Endodermal cell (in vitro differentiated cells): ENCODE measurements at regions not wholly inside any gene's neighbourhood (a gene's known extent, or its start where the extent isn't known, plus 50 kb on each side); places are given as distances from the start of the nearest gene placed in this dataset.

Experiments used
- DNase-seq: peaks from one replicate; pipeline ENCODE4 v3.0.0-alpha.2; 2017
- H3K27ac ChIP-seq: 2 replicates; pipeline ENCODE4 v1.5.1; 2013; ENCODE audit warnings: mild to moderate bottlenecking, low read depth, low read length, moderate library complexity
- H3K27me3 ChIP-seq: 2 replicates; pipeline ENCODE4 v1.6.1; 2013; ENCODE audit warnings: mild to moderate bottlenecking, low read length, moderate library complexity; ENCODE audit not compliant: insufficient read depth, control insufficient read depth, poor library complexity, severe bottlenecking
- H3K36me3 ChIP-seq: 2 replicates; pipeline ENCODE4 v1.7.0; 2013; ENCODE audit warnings: mild to moderate bottlenecking, low read length, moderate library complexity; ENCODE audit not compliant: control insufficient read depth, insufficient read depth
- H3K4me1 ChIP-seq: one replicate; pipeline ENCODE4 v1.7.0; 2013; ENCODE audit warnings: low read length; ENCODE audit not compliant: control insufficient read depth, insufficient read depth
- H3K4me3 ChIP-seq: 2 replicates; pipeline ENCODE4 v1.5.1; 2013; ENCODE audit warnings: mild to moderate bottlenecking, low read length, moderate library complexity
- H3K9ac ChIP-seq: 2 replicates; pipeline ENCODE4 v1.6.1; 2013; ENCODE audit warnings: mild to moderate bottlenecking, low read length, moderate library complexity; ENCODE audit not compliant: poor library complexity, severe bottlenecking; ENCODE audit errors: extremely low read depth
- H3K9me3 ChIP-seq: 2 replicates; pipeline ENCODE4 v1.6.1; 2013; ENCODE audit warnings: mild to moderate bottlenecking, low read length, moderate library complexity; ENCODE audit not compliant: control insufficient read depth
- H3K27ac Mint-ChIP-seq: 2 replicates; pipeline ENCODE4 v1.8.0; 2020; ENCODE audit warnings: mixed read lengths
- H3K27me3 Mint-ChIP-seq: 2 replicates; pipeline ENCODE4 v1.8.0; 2021; ENCODE audit warnings: mild to moderate bottlenecking, mixed read lengths; ENCODE audit not compliant: insufficient read depth
- H3K36me3 Mint-ChIP-seq: 2 replicates; pipeline ENCODE4 v1.8.0; 2020; ENCODE audit warnings: low read depth, mixed read lengths
- H3K4me1 Mint-ChIP-seq: 2 replicates; pipeline ENCODE4 v1.8.0; 2020; ENCODE audit warnings: mixed read lengths
- H3K4me3 Mint-ChIP-seq: 2 replicates; pipeline ENCODE4 v1.8.0; 2020; ENCODE audit warnings: mild to moderate bottlenecking, moderate library complexity, mixed read lengths
- H3K9me3 Mint-ChIP-seq: 2 replicates; pipeline ENCODE4 v1.8.0; 2020; ENCODE audit warnings: mild to moderate bottlenecking, mixed read lengths
- WGBS, 2 experiments: methylation state at CpG; one replicate each; pipeline versions ENCODE4 v1.1.5 to v1.1.7; 2013; ENCODE audit warnings: missing lambda C conversion rate in 2 of 2, mixed read lengths in 1 of 2; ENCODE audit not compliant: insufficient coverage in 1 of 2, insufficient read length in 1 of 2; 5-methylcytosine and 5-hydroxymethylcytosine counted together
- TF ChIP-seq, protein P1 (sequence below): fragments of 200-600 bp; sonication (generic); conservative IDR thresholded peaks from 2 replicates; pipeline ENCODE4 v1.5.0; 2021; ENCODE audit warnings: antibody characterized with exemption, mild to moderate bottlenecking

DNA sequence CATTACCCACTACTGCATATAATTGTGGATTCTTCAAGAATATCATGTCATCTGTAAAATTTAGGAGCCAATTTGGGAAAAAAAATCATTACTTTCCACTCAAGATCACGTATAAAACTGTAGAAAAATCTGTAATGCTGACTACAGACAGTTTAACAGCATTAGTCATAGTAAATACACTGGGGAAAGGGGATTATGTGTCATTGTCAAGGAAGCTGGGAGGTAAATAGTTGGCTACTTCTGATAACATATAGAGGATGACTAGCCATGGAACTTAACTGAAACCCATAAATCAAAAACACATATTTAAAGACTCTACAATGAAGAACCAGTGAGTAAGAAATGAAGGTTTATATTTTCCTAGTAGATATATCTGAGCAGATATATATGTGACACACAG, 1666.4 kb upstream of the IGFBP7 start:
- no peak overlapping the region for H3K27ac ChIP-seq
- H3K36me3 Mint-ChIP-seq, result no peaks in the 10 kb centered on the region
- WGBS, 2 experiments, result 40% methylated on average over 1 of the region's 1 CpG; no CpG with 5 or more reads in 1 of the 2 experiments

DNA sequence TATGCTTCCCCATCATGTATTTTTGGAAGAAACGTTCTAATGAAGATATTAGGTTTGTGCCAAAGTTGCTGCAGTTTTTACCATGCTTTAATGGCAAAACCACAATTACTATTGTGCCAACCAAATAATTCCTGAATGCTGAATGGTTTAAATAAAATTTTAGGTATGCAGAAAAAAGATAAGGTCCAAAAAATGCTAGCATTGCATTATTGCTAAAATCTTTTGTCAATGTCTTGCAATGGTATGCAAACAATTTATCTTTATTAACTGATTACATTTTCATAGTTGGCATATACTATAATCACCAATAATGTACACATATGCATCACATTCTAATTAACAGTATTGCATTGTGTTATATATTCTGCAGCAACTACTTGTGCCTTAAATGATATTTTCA, 1657.4 kb upstream of the IGFBP7 start:
- WGBS, 2 experiments, result 92% methylated on average over 1 of the region's 1 CpG; no CpG with 5 or more reads in 1 of the 2 experiments

More for the DNA sequence above, 1666.4 kb upstream of the IGFBP7 start:
- H3K9ac ChIP-seq, result no peak overlapping the region
- no peaks in the 10 kb centered on the region for H3K4me1 ChIP-seq
- no peak overlapping the region for H3K4me3 ChIP-seq
- no peaks in the 10 kb centered on the region for H3K27me3 Mint-ChIP-seq
- no peak overlapping the region for H3K4me3 Mint-ChIP-seq
- no peaks in the 10 kb centered on the region for H3K36me3 ChIP-seq
- H3K4me1 Mint-ChIP-seq, result peaks cover 4% of the 10 kb centered on the region
- TF ChIP-seq, protein P1, sequence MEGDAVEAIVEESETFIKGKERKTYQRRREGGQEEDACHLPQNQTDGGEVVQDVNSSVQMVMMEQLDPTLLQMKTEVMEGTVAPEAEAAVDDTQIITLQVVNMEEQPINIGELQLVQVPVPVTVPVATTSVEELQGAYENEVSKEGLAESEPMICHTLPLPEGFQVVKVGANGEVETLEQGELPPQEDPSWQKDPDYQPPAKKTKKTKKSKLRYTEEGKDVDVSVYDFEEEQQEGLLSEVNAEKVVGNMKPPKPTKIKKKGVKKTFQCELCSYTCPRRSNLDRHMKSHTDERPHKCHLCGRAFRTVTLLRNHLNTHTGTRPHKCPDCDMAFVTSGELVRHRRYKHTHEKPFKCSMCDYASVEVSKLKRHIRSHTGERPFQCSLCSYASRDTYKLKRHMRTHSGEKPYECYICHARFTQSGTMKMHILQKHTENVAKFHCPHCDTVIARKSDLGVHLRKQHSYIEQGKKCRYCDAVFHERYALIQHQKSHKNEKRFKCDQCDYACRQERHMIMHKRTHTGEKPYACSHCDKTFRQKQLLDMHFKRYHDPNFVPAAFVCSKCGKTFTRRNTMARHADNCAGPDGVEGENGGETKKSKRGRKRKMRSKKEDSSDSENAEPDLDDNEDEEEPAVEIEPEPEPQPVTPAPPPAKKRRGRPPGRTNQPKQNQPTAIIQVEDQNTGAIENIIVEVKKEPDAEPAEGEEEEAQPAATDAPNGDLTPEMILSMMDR, result no peak
- H3K27me3 ChIP-seq, result no peaks in the 10 kb centered on the region
- H3K9me3 Mint-ChIP-seq, result no peaks in the 10 kb centered on the region
- no peaks in the 10 kb centered on the region for H3K9me3 ChIP-seq
- DNase-seq, result no peak
- H3K27ac Mint-ChIP-seq, result no peak overlapping the region

DNA sequence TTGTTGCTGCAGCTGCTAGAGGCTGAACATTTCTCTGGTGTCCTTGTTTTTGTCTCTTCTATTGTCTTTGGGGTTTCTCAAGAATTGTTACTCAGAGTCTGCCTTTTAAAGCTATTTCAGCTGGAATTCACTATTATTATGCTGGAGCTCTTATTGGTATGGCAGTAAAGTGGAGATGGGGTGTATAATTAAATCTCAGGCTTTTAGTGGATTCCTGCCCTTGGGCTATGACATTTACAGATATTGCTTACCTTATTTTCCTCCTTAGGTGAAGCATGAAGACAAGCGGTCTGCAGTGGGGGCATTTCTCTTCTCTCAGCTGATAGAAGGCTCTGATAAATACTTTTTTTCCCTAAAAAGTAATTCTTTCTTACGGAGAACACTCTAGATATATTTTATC, 1656.6 kb upstream of the IGFBP7 start:
- Mint-ChIP-seq H3K4me1 (no peaks in the 10 kb centered on the region), H3K27me3 (no peaks in the 10 kb centered on the region), H3K9me3 (no peaks in the 10 kb centered on the region), H3K4me3 (no peak overlapping the region), H3K36me3 (no peaks in the 10 kb centered on the region), H3K27ac (no peak overlapping the region)
- TF ChIP-seq, protein P1, result no peak
- no peak for DNase-seq
- Histone ChIP-seq H3K9ac (no peak overlapping the region), H3K4me3 (no peak overlapping the region), H3K36me3 (no peaks in the 10 kb centered on the region), H3K4me1 (no peaks in the 10 kb centered on the region), H3K27ac (no peak overlapping the region), H3K9me3 (no peaks in the 10 kb centered on the region), H3K27me3 (no peaks in the 10 kb centered on the region)
- 90 to 100% methylated on average over 1 of the region's 2 CpGs for WGBS, 2 experiments

More for the DNA sequence above, 1657.4 kb upstream of the IGFBP7 start:
- TF ChIP-seq, protein P1, result no peak
- Mint-ChIP-seq H3K4me3 (no peak overlapping the region), H3K36me3 (no peaks in the 10 kb centered on the region), H3K4me1 (no peaks in the 10 kb centered on the region), H3K27ac (no peak overlapping the region), H3K9me3 (no peaks in the 10 kb centered on the region), H3K27me3 (no peaks in the 10 kb centered on the region)
- Histone ChIP-seq H3K9ac (no peak overlapping the region), H3K4me1 (no peaks in the 10 kb centered on the region), H3K36me3 (no peaks in the 10 kb centered on the region), H3K27me3 (no peaks in the 10 kb centered on the region), H3K4me3 (no peak overlapping the region), H3K9me3 (no peaks in the 10 kb centered on the region), H3K27ac (no peak overlapping the region)
- no peak for DNase-seq
